ENCODE measurements at regions not wholly inside any gene's neighbourhood (a gene's known extent, or its start where the extent isn't known, plus 50 kb on each side); places are given as distances from the start of the nearest gene placed in this dataset.

GRCh38 chr9:89696780-89697179 lies 92.0 kb downstream of the GADD45G start:
- Mint-ChIP-seq H3K4me1 (peaks cover 19% of the 10 kb centered on the region), H3K4me3 (no peak overlapping the region), H3K27ac (no peak overlapping the region), H3K27me3 (peaks cover 6% of the 10 kb centered on the region), H3K9me3 (no peaks in the 10 kb centered on the region), H3K36me3 (ENCODE audit: low read depth) (no peaks in the 10 kb centered on the region)
- DNase-seq (no peak), ATAC-seq (ENCODE audit: low read depth) (no peak)
- CTCF ChIA-PET, result no interaction called here
- intact Hi-C loops (cut with micrococcal nuclease), result no loop called here
- TF ChIP-seq CTCF (IDR thresholded peaks at IDR 0.05), result no peak
- POLR2A ChIA-PET, result interaction anchor here (0.6 kb wide), 1 partner anchor 89 kb away, joined by 3 read pairs; no protein-coding TSS in a partner anchor

DNA sequence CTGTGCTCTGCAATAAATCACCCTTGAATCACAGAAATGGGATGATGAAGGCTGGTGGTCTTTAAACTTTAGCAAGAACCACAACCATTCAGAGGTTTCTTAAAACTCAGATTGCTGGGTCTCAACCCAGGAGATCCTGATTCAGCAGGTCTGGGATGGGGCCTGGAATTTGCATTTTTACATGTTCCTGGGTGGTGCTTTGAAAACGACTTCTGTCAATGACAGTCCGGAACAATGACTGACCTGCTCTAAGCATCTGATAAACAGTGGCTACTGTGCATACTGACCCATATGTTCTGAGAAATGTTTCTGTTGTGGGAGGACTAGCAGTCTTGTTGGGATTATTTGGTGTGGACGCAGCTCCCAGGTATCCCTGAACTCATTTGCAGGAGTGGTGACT lies 92.7 kb downstream of the GADD45G start:
- Mint-ChIP-seq H3K27me3 (peaks cover 1% of the 10 kb centered on the region), H3K36me3 (ENCODE audit: low read depth) (no peaks in the 10 kb centered on the region), H3K27ac (no peak overlapping the region), H3K9me3 (no peaks in the 10 kb centered on the region), H3K4me1 (peaks cover 26% of the 10 kb centered on the region), H3K4me3 (no peak overlapping the region)
- TF ChIP-seq CTCF (IDR thresholded peaks at IDR 0.05), result no peak
- DNase-seq (no peak), ATAC-seq (ENCODE audit: low read depth) (no peak)
- intact Hi-C loops (cut with micrococcal nuclease), result no loop called here
- ChIA-PET CTCF (no interaction called here), POLR2A (no interaction called here)

DNA sequence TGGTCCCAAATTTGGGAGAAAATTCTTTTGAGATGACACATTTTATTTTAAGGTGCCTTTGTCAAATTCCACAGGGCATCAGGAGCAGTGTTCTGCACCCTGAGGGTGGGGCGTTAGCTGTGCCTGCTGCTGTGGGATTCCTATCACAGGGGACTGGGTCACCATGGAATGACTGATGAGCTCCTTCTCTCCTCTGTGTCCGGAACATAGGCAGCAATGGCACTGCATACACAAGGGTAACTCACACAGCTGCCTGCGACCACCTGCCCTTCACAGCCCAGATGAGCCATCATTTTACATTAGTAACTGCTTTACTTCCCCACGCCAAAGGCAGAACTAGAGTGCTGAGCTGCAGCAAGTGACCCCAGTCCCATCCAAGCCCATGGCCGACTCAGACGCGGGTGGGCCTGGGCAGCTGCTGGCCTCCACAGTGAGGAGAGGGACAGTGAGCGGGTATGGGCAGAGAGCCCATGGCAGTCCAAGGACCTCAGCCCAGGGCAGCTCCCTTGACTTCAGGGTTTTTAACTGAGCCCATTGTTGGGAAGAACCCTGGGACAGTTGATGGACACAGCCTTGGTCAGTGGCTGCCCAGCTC lies 93.7 kb downstream of the GADD45G start:
- no peak for TF ChIP-seq CTCF (IDR thresholded peaks at IDR 0.05)
- POLR2A ChIA-PET, result no interaction called here
- Mint-ChIP-seq H3K9me3 (no peaks in the 10 kb centered on the region), H3K27ac (no peak overlapping the region), H3K4me3 (no peak overlapping the region), H3K4me1 (peaks cover 27% of the 10 kb centered on the region), H3K27me3 (peaks cover 1% of the 10 kb centered on the region), H3K36me3 (ENCODE audit: low read depth) (no peaks in the 10 kb centered on the region)
- intact Hi-C loops (cut with micrococcal nuclease), result no loop called here
- ATAC-seq (ENCODE audit: low read depth), result no peak
- CTCF ChIA-PET, result no interaction called here
- DNase-seq, result no peak

DNA sequence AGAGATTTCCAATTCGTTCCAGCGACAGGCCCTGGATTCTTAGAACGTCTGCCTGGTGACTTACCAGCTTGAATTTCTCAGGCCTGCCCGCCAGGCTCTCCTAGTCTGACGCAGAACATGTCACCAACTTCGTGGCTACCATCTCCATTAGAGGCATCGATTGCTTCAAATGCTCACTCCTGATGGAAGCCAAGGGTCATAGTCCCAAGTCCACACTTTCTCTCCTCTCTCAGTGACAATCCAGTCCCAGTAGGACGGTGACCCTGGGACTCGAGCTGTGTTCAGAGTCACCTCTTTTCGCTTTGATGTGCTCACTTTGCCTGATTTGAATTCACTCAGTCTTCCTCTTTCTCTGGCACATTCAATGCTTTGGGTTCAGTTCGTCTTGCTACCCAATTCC lies 94.8 kb downstream of the GADD45G start:
- H3K9me3 Mint-ChIP-seq, result no peaks in the 10 kb centered on the region
- H3K4me1 Mint-ChIP-seq, result peaks cover 29% of the 10 kb centered on the region
- DNase-seq (no peak), ATAC-seq (ENCODE audit: low read depth) (no peak)
- ChIA-PET CTCF (no interaction called here), POLR2A (interaction anchor here (1.4 kb wide), 1 partner anchor 96 kb away, joined by 3 read pairs; no protein-coding TSS in a partner anchor)
- H3K36me3 Mint-ChIP-seq (ENCODE audit: low read depth), result no peaks in the 10 kb centered on the region
- intact Hi-C loops (cut with micrococcal nuclease), result loop anchor here (10.0 kb wide), 1 partner anchor 1095 kb away; no protein-coding TSS in a partner anchor
- H3K27ac Mint-ChIP-seq, result peak overlapping the region; percentile 54
- H3K27me3 Mint-ChIP-seq, result peaks cover 1% of the 10 kb centered on the region
- H3K4me3 Mint-ChIP-seq, result no peak overlapping the region
- TF ChIP-seq CTCF (IDR thresholded peaks at IDR 0.05), result no peak

DNA sequence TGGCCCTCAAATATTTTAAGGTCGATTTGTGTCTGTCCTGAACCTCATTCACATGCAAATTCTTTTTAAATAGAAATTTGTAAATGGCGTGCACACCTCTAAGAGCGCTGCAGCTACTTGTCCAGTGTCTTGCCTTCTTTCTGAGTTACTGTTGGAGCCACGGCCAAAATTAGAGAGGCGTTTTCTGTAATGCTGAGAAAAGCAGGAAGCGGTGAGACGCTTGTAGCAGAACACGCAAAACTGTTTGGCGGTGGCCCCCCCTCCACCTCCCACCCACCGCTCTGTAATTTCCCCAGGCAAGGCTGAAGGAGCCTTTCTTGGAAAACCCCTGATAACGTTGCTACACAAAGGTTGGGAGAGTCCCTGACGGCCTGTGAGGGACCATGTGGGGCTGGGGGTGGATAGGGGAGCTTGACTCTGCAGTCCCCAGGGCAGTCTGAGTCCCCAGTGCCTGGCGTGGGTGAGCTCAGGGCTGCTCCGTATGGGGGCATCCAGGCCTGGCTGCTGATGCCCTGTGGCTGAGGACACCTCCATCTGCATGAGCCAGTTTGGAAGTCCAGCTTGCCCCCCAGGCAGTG lies 96.5 kb downstream of the GADD45G start:
- Mint-ChIP-seq H3K9me3 (no peaks in the 10 kb centered on the region), H3K4me1 (peaks cover 39% of the 10 kb centered on the region), H3K36me3 (ENCODE audit: low read depth) (no peaks in the 10 kb centered on the region), H3K27me3 (no peaks in the 10 kb centered on the region), H3K27ac (peak overlapping the region; percentile 57), H3K4me3 (peak overlapping the region; percentile 66)
- DNase-seq (peak; percentile 54), ATAC-seq (ENCODE audit: low read depth) (peak; percentile 97)
- TF ChIP-seq CTCF (IDR thresholded peaks at IDR 0.05), result no peak
- POLR2A ChIA-PET, result interaction anchor here (0.5 to 2.3 kb wide), 6 partner anchors 9 to 114 kb away, joined by 3 to 10 read pairs (median 8); partner anchors contain the start of gene GADD45G
- CTCF ChIA-PET, result no interaction called here
- intact Hi-C loops (cut with micrococcal nuclease), result loop anchor here (1.0 to 10.0 kb wide), 5 partner anchors 81 to 1093 kb away; no protein-coding TSS in a partner anchor

All from activated B cell treated with CpG ODN at 0.5 μM for 24 hours (primary cell).